ENCODE measurements at regions not wholly inside any gene's neighbourhood (a gene's known extent, or its start where the extent isn't known, plus 50 kb on each side); places are given as distances from the start of the nearest gene placed in this dataset.

DNA sequence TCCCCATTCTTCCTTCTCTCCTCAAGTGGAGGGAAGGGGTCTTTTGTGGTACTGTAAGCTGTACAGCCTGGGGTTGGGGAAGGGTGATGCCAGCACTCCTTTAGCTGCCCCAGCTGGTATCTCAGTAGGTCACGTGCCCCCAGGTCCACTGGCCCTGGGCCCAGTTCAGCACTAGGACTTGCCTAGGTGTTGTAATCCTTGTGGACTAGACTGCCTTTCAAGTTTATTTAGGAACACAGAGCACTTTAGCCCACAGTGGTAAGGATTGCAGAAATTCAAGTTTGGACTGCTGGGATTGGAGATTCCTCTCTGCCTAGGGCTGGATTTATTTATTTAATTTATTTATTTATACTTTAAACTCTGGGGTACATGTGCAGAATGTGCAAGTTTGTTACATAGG is 569.6 kb downstream of the AACS start:
- TF ChIP-seq POLR2AphosphoS5 (IDR thresholded peaks at IDR 0.05): no peak
- TF ChIP-seq, protein P1, sequence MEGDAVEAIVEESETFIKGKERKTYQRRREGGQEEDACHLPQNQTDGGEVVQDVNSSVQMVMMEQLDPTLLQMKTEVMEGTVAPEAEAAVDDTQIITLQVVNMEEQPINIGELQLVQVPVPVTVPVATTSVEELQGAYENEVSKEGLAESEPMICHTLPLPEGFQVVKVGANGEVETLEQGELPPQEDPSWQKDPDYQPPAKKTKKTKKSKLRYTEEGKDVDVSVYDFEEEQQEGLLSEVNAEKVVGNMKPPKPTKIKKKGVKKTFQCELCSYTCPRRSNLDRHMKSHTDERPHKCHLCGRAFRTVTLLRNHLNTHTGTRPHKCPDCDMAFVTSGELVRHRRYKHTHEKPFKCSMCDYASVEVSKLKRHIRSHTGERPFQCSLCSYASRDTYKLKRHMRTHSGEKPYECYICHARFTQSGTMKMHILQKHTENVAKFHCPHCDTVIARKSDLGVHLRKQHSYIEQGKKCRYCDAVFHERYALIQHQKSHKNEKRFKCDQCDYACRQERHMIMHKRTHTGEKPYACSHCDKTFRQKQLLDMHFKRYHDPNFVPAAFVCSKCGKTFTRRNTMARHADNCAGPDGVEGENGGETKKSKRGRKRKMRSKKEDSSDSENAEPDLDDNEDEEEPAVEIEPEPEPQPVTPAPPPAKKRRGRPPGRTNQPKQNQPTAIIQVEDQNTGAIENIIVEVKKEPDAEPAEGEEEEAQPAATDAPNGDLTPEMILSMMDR (IDR thresholded peaks at IDR 0.05; ENCODE audit: poor library complexity, severe bottlenecking): no peak
